Hepatocyte (in vitro differentiated cells): ENCODE measurements at regions not wholly inside any gene's neighbourhood (a gene's known extent, or its start where the extent isn't known, plus 50 kb on each side); places are given as distances from the start of the nearest gene placed in this dataset.

ENCODE experiments used
- DNase-seq: peaks from one replicate; pipeline ENCODE4 v3.0.0-alpha.2; 2016; ENCODE audit warnings: low spot score
- H2AFZ ChIP-seq: fragments of 200-600 bp; sonication (generic); 2 replicates; pipeline ENCODE4 v1.6.0; 2016; ENCODE audit warnings: antibody characterized with exemption, mild to moderate bottlenecking
- H3K27ac ChIP-seq: fragments of 200-600 bp; sonication (generic); 2 replicates; pipeline ENCODE4 v1.5.1; 2016; ENCODE audit warnings: mild to moderate bottlenecking
- H3K27me3 ChIP-seq: fragments of 200-600 bp; sonication (generic); 2 replicates; pipeline ENCODE4 v1.6.1; 2016
- H3K36me3 ChIP-seq: fragments of 200-600 bp; sonication (generic); replicated peaks from 2 replicates; pipeline ENCODE4 v1.5.1; 2016; ENCODE audit warnings: low read depth; ENCODE audit not compliant: insufficient read depth
- H3K4me1 ChIP-seq: fragments of 200-600 bp; sonication (generic); 2 replicates; pipeline ENCODE4 v1.5.1; 2016; ENCODE audit warnings: mild to moderate bottlenecking, moderate library complexity; ENCODE audit not compliant: insufficient read depth
- H3K4me2 ChIP-seq: fragments of 200-600 bp; sonication (generic); 2 replicates; pipeline ENCODE4 v1.6.0; 2016
- H3K4me3 ChIP-seq: fragments of 200-600 bp; sonication (generic); 2 replicates; pipeline ENCODE4 v1.5.1; 2016; ENCODE audit warnings: mild to moderate bottlenecking
- H3K79me2 ChIP-seq: fragments of 200-600 bp; sonication (generic); 2 replicates; pipeline ENCODE4 v1.6.0; 2017; ENCODE audit warnings: mild to moderate bottlenecking
- H3K9me2 ChIP-seq: fragments of 200-600 bp; sonication (generic); replicated peaks from 2 replicates; pipeline ENCODE4 v1.6.0; 2017; ENCODE audit warnings: mild to moderate bottlenecking; ENCODE audit not compliant: insufficient read depth
- H3K9me3 ChIP-seq: fragments of 200-600 bp; sonication (generic); 2 replicates; pipeline ENCODE4 v1.5.1; 2016; ENCODE audit warnings: low read depth, mild to moderate bottlenecking
- H4K20me1 ChIP-seq: fragments of 200-600 bp; sonication (generic); 2 replicates; pipeline ENCODE4 v1.6.0; 2016; ENCODE audit warnings: mild to moderate bottlenecking; ENCODE audit not compliant: insufficient read depth, poor library complexity, severe bottlenecking
- CTCF ChIP-seq: fragments of 200-600 bp; sonication (generic); IDR thresholded peaks from 2 replicates; pipeline ENCODE4 v1.5.1; 2016; ENCODE audit warnings: antibody characterized with exemption, mild to moderate bottlenecking; ENCODE audit not compliant: poor library complexity
- EZH2 ChIP-seq: fragments of 200-600 bp; sonication (generic); IDR thresholded peaks from 2 replicates; pipeline ENCODE4 v1.6.1; 2016; ENCODE audit warnings: antibody characterized with exemption, mild to moderate bottlenecking, borderline replicate concordance
- EZH2phosphoT487 ChIP-seq: fragments of 200-600 bp; sonication (generic); IDR thresholded peaks from one replicate; pipeline ENCODE4 v1.6.1; 2018; ENCODE audit warnings: antibody characterized with exemption, mild to moderate bottlenecking, low read depth, moderate library complexity; ENCODE audit not compliant: unreplicated experiment, severe bottlenecking
- WGBS: methylation state at CpG from one replicate; pipeline ENCODE4 v1.1.6; 2016; ENCODE audit warnings: low lambda C conversion rate; ENCODE audit errors: missing lambda C conversion rate; 5-methylcytosine and 5-hydroxymethylcytosine counted together

GRCh38 chr7:15950299-15950698, 263.8 kb upstream of the MEOX2 start:
- Histone ChIP-seq H3K4me2 (no peak overlapping the region), H3K4me3 (no peak overlapping the region), H3K9me3 (no peaks in the 10 kb centered on the region), H2AFZ (no peak overlapping the region), H3K9me2 (no peaks in the 10 kb centered on the region), H3K27me3 (no peaks in the 10 kb centered on the region), H3K79me2 (no peaks in the 10 kb centered on the region), H3K4me1 (no peaks in the 10 kb centered on the region), H4K20me1 (no peaks in the 10 kb centered on the region), H3K36me3 (no peaks in the 10 kb centered on the region), H3K27ac (no peak overlapping the region)
- DNase-seq, result no peak
- WGBS, result 88% methylated on average over 3 of the region's 3 CpGs
- no peak for TF ChIP-seq EZH2phosphoT487
- TF ChIP-seq EZH2, result no peak
- TF ChIP-seq CTCF, result no peak

GRCh38 chr7:15947754-15948153, 261.3 kb upstream of the MEOX2 start:
- Histone ChIP-seq H3K4me3 (no peak overlapping the region), H2AFZ (no peak overlapping the region), H3K79me2 (no peaks in the 10 kb centered on the region), H3K36me3 (no peaks in the 10 kb centered on the region), H3K9me3 (no peaks in the 10 kb centered on the region), H4K20me1 (no peaks in the 10 kb centered on the region), H3K27ac (no peak overlapping the region), H3K4me1 (no peaks in the 10 kb centered on the region), H3K27me3 (no peaks in the 10 kb centered on the region), H3K9me2 (no peaks in the 10 kb centered on the region), H3K4me2 (no peak overlapping the region)
- DNase-seq, result no peak
- 78% methylated on average over 2 of the region's 2 CpGs for WGBS
- TF ChIP-seq CTCF (no peak), EZH2phosphoT487 (no peak), EZH2 (no peak)

- Histone ChIP-seq H4K20me1 (no peaks in the 10 kb centered on the region), H3K27ac (no peak overlapping the region), H3K4me1 (peaks cover 6% of the 10 kb centered on the region), H3K27me3 (no peaks in the 10 kb centered on the region), H3K4me3 (no peak overlapping the region), H2AFZ (no peak overlapping the region), H3K9me3 (no peaks in the 10 kb centered on the region), H3K79me2 (no peaks in the 10 kb centered on the region), H3K9me2 (no peaks in the 10 kb centered on the region), H3K36me3 (no peaks in the 10 kb centered on the region), H3K4me2 (no peak overlapping the region)
- TF ChIP-seq CTCF, result no peak
- TF ChIP-seq EZH2phosphoT487, result no peak
- TF ChIP-seq EZH2, result no peak
- DNase-seq, result no peak
Measured at GRCh38 chr7:15938115-15938514, 251.6 kb upstream of the MEOX2 start.

GRCh38 chr7:15937571-15937970, 251.1 kb upstream of the MEOX2 start:
- Histone ChIP-seq H4K20me1 (no peaks in the 10 kb centered on the region), H3K79me2 (no peaks in the 10 kb centered on the region), H3K9me3 (no peaks in the 10 kb centered on the region), H3K4me2 (no peak overlapping the region), H3K27ac (no peak overlapping the region), H2AFZ (no peak overlapping the region), H3K9me2 (no peaks in the 10 kb centered on the region), H3K27me3 (no peaks in the 10 kb centered on the region), H3K4me1 (peaks cover 6% of the 10 kb centered on the region), H3K4me3 (no peak overlapping the region), H3K36me3 (no peaks in the 10 kb centered on the region)
- TF ChIP-seq EZH2phosphoT487 (no peak), CTCF (no peak), EZH2 (no peak)
- DNase-seq, result no peak
